Neural progenitor cell (in vitro differentiated cells): ENCODE measurements at regions not wholly inside any gene's neighbourhood (a gene's known extent, or its start where the extent isn't known, plus 50 kb on each side); places are given as distances from the start of the nearest gene placed in this dataset.

Experiments
- EZH2 ChIP-seq: fragments of 200-600 bp; sonication (generic); IDR thresholded peaks from 2 replicates; pipeline ENCODE4 v1.6.1; 2017; ENCODE audit warnings: antibody characterized with exemption, mild to moderate bottlenecking, moderate library complexity
- TF ChIP-seq, protein P1 (sequence below): fragments of 200-600 bp; sonication (generic); IDR thresholded peaks from 2 replicates; pipeline ENCODE4 v1.5.1; 2017; ENCODE audit warnings: antibody characterized with exemption, mild to moderate bottlenecking

DNA sequence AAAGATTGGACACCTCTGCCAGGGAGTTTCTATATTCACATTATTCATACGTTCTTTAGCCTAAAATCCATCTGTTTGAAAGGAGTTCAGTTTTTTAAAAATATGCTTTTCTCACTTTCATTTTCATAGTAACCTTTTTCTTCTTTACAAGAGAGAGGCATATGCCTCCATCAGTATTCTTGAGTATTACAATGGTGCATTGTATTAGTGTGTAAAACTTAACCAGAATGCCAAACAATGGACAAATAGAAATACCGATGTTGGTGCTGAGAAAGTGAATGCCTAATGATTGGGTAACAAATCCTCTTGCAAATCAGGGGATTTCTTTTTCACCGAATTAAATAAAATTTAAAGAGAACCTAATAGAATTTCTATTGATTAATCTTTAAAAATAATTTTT is 163.2 kb upstream of the LAMA2 start:
- TF ChIP-seq, protein P1, sequence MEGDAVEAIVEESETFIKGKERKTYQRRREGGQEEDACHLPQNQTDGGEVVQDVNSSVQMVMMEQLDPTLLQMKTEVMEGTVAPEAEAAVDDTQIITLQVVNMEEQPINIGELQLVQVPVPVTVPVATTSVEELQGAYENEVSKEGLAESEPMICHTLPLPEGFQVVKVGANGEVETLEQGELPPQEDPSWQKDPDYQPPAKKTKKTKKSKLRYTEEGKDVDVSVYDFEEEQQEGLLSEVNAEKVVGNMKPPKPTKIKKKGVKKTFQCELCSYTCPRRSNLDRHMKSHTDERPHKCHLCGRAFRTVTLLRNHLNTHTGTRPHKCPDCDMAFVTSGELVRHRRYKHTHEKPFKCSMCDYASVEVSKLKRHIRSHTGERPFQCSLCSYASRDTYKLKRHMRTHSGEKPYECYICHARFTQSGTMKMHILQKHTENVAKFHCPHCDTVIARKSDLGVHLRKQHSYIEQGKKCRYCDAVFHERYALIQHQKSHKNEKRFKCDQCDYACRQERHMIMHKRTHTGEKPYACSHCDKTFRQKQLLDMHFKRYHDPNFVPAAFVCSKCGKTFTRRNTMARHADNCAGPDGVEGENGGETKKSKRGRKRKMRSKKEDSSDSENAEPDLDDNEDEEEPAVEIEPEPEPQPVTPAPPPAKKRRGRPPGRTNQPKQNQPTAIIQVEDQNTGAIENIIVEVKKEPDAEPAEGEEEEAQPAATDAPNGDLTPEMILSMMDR, result no peak
- TF ChIP-seq EZH2, result no peak
